ENCODE measurements at regions not wholly inside any gene's neighbourhood (a gene's known extent, or its start where the extent isn't known, plus 50 kb on each side); places are given as distances from the start of the nearest gene placed in this dataset.

DNA sequence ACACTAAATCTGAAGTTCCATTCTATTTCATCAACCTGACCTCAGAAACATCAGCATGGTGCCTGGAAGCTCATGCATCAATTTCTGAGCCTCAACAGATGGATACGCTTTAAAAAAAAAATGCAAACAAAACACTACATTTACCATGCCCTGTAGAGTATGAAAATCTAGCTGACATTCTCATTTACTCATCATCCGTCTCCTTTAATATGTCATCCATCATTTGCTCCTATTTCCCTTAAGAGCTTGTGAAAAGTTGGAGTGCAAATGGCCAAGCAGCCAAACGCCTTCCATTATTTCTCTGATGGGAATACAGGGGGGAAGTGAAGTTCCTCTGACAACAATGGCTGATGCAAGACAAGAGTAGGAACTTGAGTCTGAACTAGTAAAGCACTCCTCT is 295.0 kb downstream of the TGFB2 start:
- no peak for FAIRE-seq
- H3K36me3 ChIP-seq (ENCODE audit: control insufficient read depth, insufficient read depth, low read length), result no peaks in the 10 kb centered on the region

More for the DNA sequence above, 295.0 kb downstream of the TGFB2 start:
- ChIA-PET CTCF (ENCODE audit: low intra/inter-chr PET ratio) (no interaction called here), POLR2A (interaction anchor here (0.7 kb wide), 1 partner anchor 16 kb away, joined by 3 read pairs; no protein-coding TSS in a partner anchor)
- in situ Hi-C loops (cut with MboI), result no loop called here
- WGBS (ENCODE audit: insufficient coverage, low coverage, missing lambda C conversion rate), result 0% methylated on average over 3 of the region's 3 CpGs
- no peak for TF ChIP-seq ZNF121 (CRISPR knock-in tag; conservative IDR thresholded peaks at IDR 0.05)
- no peak for TF ChIP-seq TAL1 (IDR thresholded peaks at IDR 0.05)
- TF ChIP-seq ATF1 (CRISPR knock-in tag; IDR thresholded peaks at IDR 0.05), result no peak
- no peak for TF ChIP-seq ATF1 (tag; IDR thresholded peaks at IDR 0.05)
- no peak for TF ChIP-seq MTA1 (IDR thresholded peaks at IDR 0.05; ENCODE audit: borderline replicate concordance)
- no peak for TF ChIP-seq DDX20 (tag; IDR thresholded peaks at IDR 0.05; ENCODE audit: low read depth)
- TF ChIP-seq STAT5A (IDR thresholded peaks at IDR 0.05; ENCODE audit: borderline replicate concordance, low read length), result no peak
- TF ChIP-seq, protein P1, sequence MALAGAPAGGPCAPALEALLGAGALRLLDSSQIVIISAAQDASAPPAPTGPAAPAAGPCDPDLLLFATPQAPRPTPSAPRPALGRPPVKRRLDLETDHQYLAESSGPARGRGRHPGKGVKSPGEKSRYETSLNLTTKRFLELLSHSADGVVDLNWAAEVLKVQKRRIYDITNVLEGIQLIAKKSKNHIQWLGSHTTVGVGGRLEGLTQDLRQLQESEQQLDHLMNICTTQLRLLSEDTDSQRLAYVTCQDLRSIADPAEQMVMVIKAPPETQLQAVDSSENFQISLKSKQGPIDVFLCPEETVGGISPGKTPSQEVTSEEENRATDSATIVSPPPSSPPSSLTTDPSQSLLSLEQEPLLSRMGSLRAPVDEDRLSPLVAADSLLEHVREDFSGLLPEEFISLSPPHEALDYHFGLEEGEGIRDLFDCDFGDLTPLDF (CRISPR knock-in tag; IDR thresholded peaks at IDR 0.05), result no peak
- TF ChIP-seq CXXC5 (CRISPR knock-in tag; IDR thresholded peaks at IDR 0.05), result no peak
- TF ChIP-seq, protein P2, sequence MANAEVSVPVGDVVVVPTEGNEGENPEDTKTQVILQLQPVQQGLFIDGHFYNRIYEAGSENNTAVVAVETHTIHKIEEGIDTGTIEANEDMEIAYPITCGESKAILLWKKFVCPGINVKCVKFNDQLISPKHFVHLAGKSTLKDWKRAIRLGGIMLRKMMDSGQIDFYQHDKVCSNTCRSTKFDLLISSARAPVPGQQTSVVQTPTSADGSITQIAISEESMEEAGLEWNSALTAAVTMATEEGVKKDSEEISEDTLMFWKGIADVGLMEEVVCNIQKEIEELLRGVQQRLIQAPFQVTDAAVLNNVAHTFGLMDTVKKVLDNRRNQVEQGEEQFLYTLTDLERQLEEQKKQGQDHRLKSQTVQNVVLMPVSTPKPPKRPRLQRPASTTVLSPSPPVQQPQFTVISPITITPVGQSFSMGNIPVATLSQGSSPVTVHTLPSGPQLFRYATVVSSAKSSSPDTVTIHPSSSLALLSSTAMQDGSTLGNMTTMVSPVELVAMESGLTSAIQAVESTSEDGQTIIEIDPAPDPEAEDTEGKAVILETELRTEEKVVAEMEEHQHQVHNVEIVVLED (CRISPR knock-in tag; IDR thresholded peaks at IDR 0.05), result no peak
- no peak for TF ChIP-seq E2F3 (CRISPR knock-in tag; IDR thresholded peaks at IDR 0.05)
- no peak for TF ChIP-seq XRCC4 (IDR thresholded peaks at IDR 0.05; ENCODE audit: extremely low read depth, insufficient read depth, insufficient read length)
- no peak for TF ChIP-seq PURB (CRISPR knock-in tag; IDR thresholded peaks at IDR 0.05; ENCODE audit: low read depth)
- no peak for TF ChIP-seq GABPB1 (CRISPR knock-in tag; IDR thresholded peaks at IDR 0.05)
- no peak for TF ChIP-seq MCM2 (IDR thresholded peaks at IDR 0.05; ENCODE audit: low read depth)
- no peak for TF ChIP-seq IRF2 (CRISPR knock-in tag; IDR thresholded peaks at IDR 0.05)
- no peak for DNase-seq (ENCODE audit: extremely low read depth in 1 of 4, low spot score in 3 of 4)
- H3K4me3 ChIP-seq, result no peak overlapping the region
- BruUV-seq (replicated peaks), result no TSS peak
- ATAC-seq, result no peak
- intact Hi-C loops (cut with micrococcal nuclease), result no loop called here
- H3K4me1 ChIP-seq (replicated peaks in 1 of 2; ENCODE audit: control insufficient read depth in 2 of 2, insufficient read depth in 2 of 2, low read length in 2 of 2), result no peaks in the 10 kb centered on the region
- no peak overlapping the region for H3K4me2 ChIP-seq (ENCODE audit: insufficient read depth, low read length)
- no peak overlapping the region for H2AFZ ChIP-seq (ENCODE audit: low read depth, low read length)
- no peaks in the 10 kb centered on the region for H3K27me3 ChIP-seq (ENCODE audit: control insufficient read depth in 2 of 2, insufficient read depth in 2 of 2, low read length in 2 of 2)
- no peak overlapping the region for H3K27ac ChIP-seq (ENCODE audit: extremely low read depth, low read depth, low read length)
- no peaks in the 10 kb centered on the region for H3K9me1 ChIP-seq (ENCODE audit: control insufficient read depth, insufficient read depth, low read length)
- H3K9me3 ChIP-seq (replicated peaks; ENCODE audit: control insufficient read depth, insufficient read depth, low read depth, low read length), result no peaks in the 10 kb centered on the region; the same call in 1 of the 2 replicates
- H3K9ac ChIP-seq (ENCODE audit: insufficient read depth in 1 of 2, low read depth in 2 of 2, low read length in 2 of 2), result no peak overlapping the region
- no peaks in the 10 kb centered on the region for H3K79me2 ChIP-seq (ENCODE audit: control insufficient read depth, insufficient read depth, low read length)
- H4K20me1 ChIP-seq (replicated peaks; ENCODE audit: control insufficient read depth, insufficient read depth, low read length), result no peaks in the 10 kb centered on the region
